OCI-LY3 (cell line): ENCODE measurements at regions not wholly inside any gene's neighbourhood (a gene's known extent, or its start where the extent isn't known, plus 50 kb on each side); places are given as distances from the start of the nearest gene placed in this dataset.

Experiments used
- H2AFZ ChIP-seq: fragments of 200-600, 300-600 bp; shearing (Covaris generic); 2 replicates; pipeline ENCODE4 v1.6.0; 2014; ENCODE audit warnings: antibody characterized with exemption, low read depth, low read length
- H3K27ac ChIP-seq: fragments of 200-600, 300-600 bp; sonication (generic); 2 replicates; pipeline ENCODE4 v1.5.1; 2014; ENCODE audit warnings: mild to moderate bottlenecking, low read length, moderate library complexity, mixed read lengths
- H3K27me3 ChIP-seq: fragments of 200-600, 300-600 bp; sonication (generic); 2 replicates; pipeline ENCODE4 v1.6.1; 2014; ENCODE audit warnings: low read depth, low read length, mixed read lengths
- H3K36me3 ChIP-seq: fragments of 200-600, 300-600 bp; sonication (generic); replicated peaks from 2 replicates; pipeline ENCODE3; 2014; ENCODE audit warnings: low read depth, low read length, mixed read lengths
- H3K4me1 ChIP-seq: fragments of 300-600, 200-600 bp; sonication (generic); 2 replicates; pipeline ENCODE4 v1.6.1; 2014; ENCODE audit warnings: low read length, mixed read lengths
- H3K4me2 ChIP-seq: fragments of 200-600, 300-600 bp; sonication (generic); 2 replicates; pipeline ENCODE4 v1.6.1; 2014; ENCODE audit warnings: low read length, mixed read lengths
- H3K4me3 ChIP-seq: fragments of 300-600, 200-600 bp; sonication (generic); 2 replicates; pipeline ENCODE4 v1.5.1; 2014; ENCODE audit warnings: antibody characterized with exemption, mild to moderate bottlenecking, low read length, moderate library complexity
- H3K79me2 ChIP-seq: fragments of 300-600, 200-600 bp; shearing (Covaris generic); 2 replicates; pipeline ENCODE4 v1.6.1; 2014; ENCODE audit warnings: mild to moderate bottlenecking, low read length, mixed read lengths
- H3K9ac ChIP-seq: fragments of 300-600, 200-600 bp; shearing (Covaris generic); 2 replicates; pipeline ENCODE4 v1.6.0; 2014; ENCODE audit warnings: mild to moderate bottlenecking, low read length, moderate library complexity
- H3K9me3 ChIP-seq: fragments of 200-600, 300-600 bp; shearing (Covaris generic); 2 replicates; pipeline ENCODE4 v1.6.1; 2014; ENCODE audit warnings: low read length, mixed read lengths; ENCODE audit not compliant: insufficient read depth
- H4K20me1 ChIP-seq: fragments of 200-600, 300-600 bp; sonication (generic); 2 replicates; pipeline ENCODE4 v1.6.1; 2016; ENCODE audit warnings: low read length, mixed read lengths; ENCODE audit not compliant: insufficient read depth
- CTCF ChIP-seq: fragments of 200-600, 300-600 bp; sonication (generic); IDR thresholded peaks from 2 replicates; pipeline ENCODE4 v1.5.1; 2014; ENCODE audit warnings: antibody characterized with exemption, low read length, low read depth
- EZH2phosphoT487 ChIP-seq: fragments of 200-600 bp; shearing (Covaris generic); IDR thresholded peaks from 2 replicates; pipeline ENCODE4 v1.6.1; 2018; ENCODE audit warnings: antibody characterized with exemption, mixed run types, low read depth

- no peak overlapping the region for H2AFZ ChIP-seq
- no peak for TF ChIP-seq CTCF
- TF ChIP-seq EZH2phosphoT487 = no peak
Measured at GRCh38 chr3:87127281-87127680, 99.8 kb upstream of the CHMP2B start.

GRCh38 chr3:87126321-87126720 lies 100.8 kb upstream of the CHMP2B start:
- Histone ChIP-seq H3K79me2 (no peaks in the 10 kb centered on the region), H4K20me1 (no peaks in the 10 kb centered on the region), H3K4me1 (no peaks in the 10 kb centered on the region), H2AFZ (no peak overlapping the region), H3K36me3 (no peaks in the 10 kb centered on the region), H3K27ac (no peak overlapping the region), H3K9me3 (no peaks in the 10 kb centered on the region), H3K4me3 (no peak overlapping the region), H3K27me3 (no peaks in the 10 kb centered on the region), H3K9ac (no peak overlapping the region), H3K4me2 (no peak overlapping the region)
- TF ChIP-seq CTCF (no peak), EZH2phosphoT487 (no peak)

More at GRCh38 chr3:87127281-87127680, 99.8 kb upstream of the CHMP2B start:
- Histone ChIP-seq H3K9ac (no peak overlapping the region), H4K20me1 (no peaks in the 10 kb centered on the region), H3K4me1 (no peaks in the 10 kb centered on the region), H3K4me3 (no peak overlapping the region), H3K9me3 (no peaks in the 10 kb centered on the region), H3K4me2 (no peak overlapping the region), H3K36me3 (no peaks in the 10 kb centered on the region), H3K27me3 (no peaks in the 10 kb centered on the region), H3K27ac (no peak overlapping the region), H3K79me2 (no peaks in the 10 kb centered on the region)

GRCh38 chr3:87125116-87125515 lies 102.0 kb upstream of the CHMP2B start:
- Histone ChIP-seq H3K36me3 (no peaks in the 10 kb centered on the region), H3K9me3 (no peaks in the 10 kb centered on the region), H3K9ac (no peak overlapping the region), H2AFZ (no peak overlapping the region), H3K4me1 (no peaks in the 10 kb centered on the region), H3K27me3 (no peaks in the 10 kb centered on the region), H4K20me1 (no peaks in the 10 kb centered on the region), H3K4me2 (no peak overlapping the region), H3K4me3 (no peak overlapping the region), H3K79me2 (no peaks in the 10 kb centered on the region), H3K27ac (no peak overlapping the region)
- no peak for TF ChIP-seq CTCF
- no peak for TF ChIP-seq EZH2phosphoT487

- Histone ChIP-seq H3K36me3 (no peaks in the 10 kb centered on the region), H4K20me1 (no peaks in the 10 kb centered on the region), H2AFZ (no peak overlapping the region), H3K4me1 (no peaks in the 10 kb centered on the region), H3K27ac (no peak overlapping the region), H3K9ac (no peak overlapping the region), H3K9me3 (no peaks in the 10 kb centered on the region), H3K4me3 (no peak overlapping the region), H3K4me2 (no peak overlapping the region), H3K27me3 (no peaks in the 10 kb centered on the region), H3K79me2 (no peaks in the 10 kb centered on the region)
- TF ChIP-seq CTCF = no peak
- TF ChIP-seq EZH2phosphoT487 = no peak
Measured at GRCh38 chr3:87122766-87123165, 104.3 kb upstream of the CHMP2B start.
